ENCODE measurements at regions not wholly inside any gene's neighbourhood (a gene's known extent, or its start where the extent isn't known, plus 50 kb on each side); places are given as distances from the start of the nearest gene placed in this dataset.
"Not testable (repeated sequence)": the region's sequence is repeated elsewhere in the genome, so short reads cannot be mapped to it uniquely, and the experiment has no call there.

- Mint-ChIP-seq H3K4me1 (peaks cover 27% of the 10 kb centered on the region), H3K4me3 (no peak overlapping the region), H3K36me3 (ENCODE audit: low read depth) (no peaks in the 10 kb centered on the region), H3K27ac (no peak overlapping the region), H3K9me3 (peaks cover under 1% of the 10 kb centered on the region), H3K27me3 (ENCODE audit: low read depth, poor library complexity) (no peaks in the 10 kb centered on the region)
- TF ChIP-seq, protein P1, sequence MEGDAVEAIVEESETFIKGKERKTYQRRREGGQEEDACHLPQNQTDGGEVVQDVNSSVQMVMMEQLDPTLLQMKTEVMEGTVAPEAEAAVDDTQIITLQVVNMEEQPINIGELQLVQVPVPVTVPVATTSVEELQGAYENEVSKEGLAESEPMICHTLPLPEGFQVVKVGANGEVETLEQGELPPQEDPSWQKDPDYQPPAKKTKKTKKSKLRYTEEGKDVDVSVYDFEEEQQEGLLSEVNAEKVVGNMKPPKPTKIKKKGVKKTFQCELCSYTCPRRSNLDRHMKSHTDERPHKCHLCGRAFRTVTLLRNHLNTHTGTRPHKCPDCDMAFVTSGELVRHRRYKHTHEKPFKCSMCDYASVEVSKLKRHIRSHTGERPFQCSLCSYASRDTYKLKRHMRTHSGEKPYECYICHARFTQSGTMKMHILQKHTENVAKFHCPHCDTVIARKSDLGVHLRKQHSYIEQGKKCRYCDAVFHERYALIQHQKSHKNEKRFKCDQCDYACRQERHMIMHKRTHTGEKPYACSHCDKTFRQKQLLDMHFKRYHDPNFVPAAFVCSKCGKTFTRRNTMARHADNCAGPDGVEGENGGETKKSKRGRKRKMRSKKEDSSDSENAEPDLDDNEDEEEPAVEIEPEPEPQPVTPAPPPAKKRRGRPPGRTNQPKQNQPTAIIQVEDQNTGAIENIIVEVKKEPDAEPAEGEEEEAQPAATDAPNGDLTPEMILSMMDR (IDR thresholded peaks at IDR 0.05) = no peak
- no peak for DNase-seq
Measured at GRCh38 chr12:93093243-93093642, 164.1 kb upstream of the EEA1 start.

- H3K4me1 Mint-ChIP-seq = peaks cover 24% of the 10 kb centered on the region
- not testable (repeated sequence) for H3K27me3 Mint-ChIP-seq (ENCODE audit: low read depth, poor library complexity); H3K27ac Mint-ChIP-seq; DNase-seq; H3K9me3 Mint-ChIP-seq; H3K36me3 Mint-ChIP-seq (ENCODE audit: low read depth); H3K4me3 Mint-ChIP-seq
Measured at GRCh38 chr12:93094222-93094621, 165.1 kb upstream of the EEA1 start.

DNA sequence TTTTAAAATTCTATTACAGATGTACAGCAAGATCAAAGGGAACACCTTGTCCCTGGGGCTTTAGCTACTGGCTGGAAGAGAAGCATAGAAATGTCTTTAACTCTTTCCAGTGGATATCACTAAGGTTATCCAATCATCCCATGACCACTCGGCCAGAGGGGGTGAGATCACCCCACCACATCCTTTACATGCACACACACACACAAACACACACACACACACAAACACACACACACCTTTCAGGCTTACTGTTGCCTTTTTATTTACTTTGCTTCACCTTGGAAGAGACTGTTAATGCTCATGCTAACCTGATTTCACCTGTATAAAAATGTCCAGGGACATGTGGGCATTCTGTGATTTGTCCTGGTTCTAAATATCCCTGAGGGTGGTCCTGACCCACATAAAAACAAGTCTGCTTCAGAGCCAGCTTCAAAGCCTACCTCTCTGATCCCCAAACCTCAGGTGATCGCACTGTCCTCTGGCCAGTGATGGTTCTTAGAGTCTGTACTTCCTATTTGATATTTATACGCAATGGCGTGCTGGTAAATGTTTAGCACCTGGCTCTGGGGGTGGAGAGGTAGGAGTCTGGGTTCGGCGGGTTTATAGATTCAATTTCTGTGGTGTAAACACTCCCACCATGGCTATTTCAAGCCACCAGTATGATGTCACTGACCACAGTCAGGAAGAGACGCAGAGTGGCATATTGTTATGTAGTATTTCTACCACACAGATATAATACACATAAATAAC is 166.1 kb upstream of the EEA1 start:
- peak overlapping the region; percentile 89 for H3K27ac Mint-ChIP-seq
- TF ChIP-seq, protein P1 (IDR thresholded peaks at IDR 0.05) = no peak
- no peak overlapping the region for H3K4me3 Mint-ChIP-seq
- no peak for DNase-seq
- peaks cover 3% of the 10 kb centered on the region for H3K9me3 Mint-ChIP-seq
- no peaks in the 10 kb centered on the region for H3K36me3 Mint-ChIP-seq (ENCODE audit: low read depth)
- H3K27me3 Mint-ChIP-seq (ENCODE audit: low read depth, poor library complexity) = no peaks in the 10 kb centered on the region
- peaks cover 32% of the 10 kb centered on the region for H3K4me1 Mint-ChIP-seq

DNA sequence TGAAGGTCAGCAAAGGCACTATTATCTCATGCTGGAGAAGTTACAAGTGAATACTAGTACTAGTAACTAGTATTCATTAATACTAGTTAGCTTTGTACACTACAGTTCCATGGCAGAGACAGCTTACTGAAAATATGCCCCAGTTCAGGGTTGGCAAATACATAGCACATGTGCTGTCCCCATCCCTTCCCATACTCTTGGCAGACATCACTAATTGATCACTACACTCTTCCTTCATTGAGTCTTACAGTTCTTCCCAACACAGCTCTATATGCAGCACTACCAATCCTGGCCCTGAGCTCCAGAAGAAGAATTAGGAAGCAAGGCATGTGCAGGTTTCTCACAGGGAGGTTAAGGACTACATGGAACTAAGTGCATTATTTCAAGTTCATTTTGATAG is 168.3 kb upstream of the EEA1 start:
- H3K4me3 Mint-ChIP-seq = no peak overlapping the region
- H3K4me1 Mint-ChIP-seq = peaks cover 43% of the 10 kb centered on the region
- TF ChIP-seq, protein P1 (IDR thresholded peaks at IDR 0.05) = no peak
- H3K36me3 Mint-ChIP-seq (ENCODE audit: low read depth) = no peaks in the 10 kb centered on the region
- DNase-seq = no peak
- no peak overlapping the region for H3K27ac Mint-ChIP-seq
- peaks cover 3% of the 10 kb centered on the region for H3K9me3 Mint-ChIP-seq
- H3K27me3 Mint-ChIP-seq (ENCODE audit: low read depth, poor library complexity) = no peaks in the 10 kb centered on the region

DNA sequence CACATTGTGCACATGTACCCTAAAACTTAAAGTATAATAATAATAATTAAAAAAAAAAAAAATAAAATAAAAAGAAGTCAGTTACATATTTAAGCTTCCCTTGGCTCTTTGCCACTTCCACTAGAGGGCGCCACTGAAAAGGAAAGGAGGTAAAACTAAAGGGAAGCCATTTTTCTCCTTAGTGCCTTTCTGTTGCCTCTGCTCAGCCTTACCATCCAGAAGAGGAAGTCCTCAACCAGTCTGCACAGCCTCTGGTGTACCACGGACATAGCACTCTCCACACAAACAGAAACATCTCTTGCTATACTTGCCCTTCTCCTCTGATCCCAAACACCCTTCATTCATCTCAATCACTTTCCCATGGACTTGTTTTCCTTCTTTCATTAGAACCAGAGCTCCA is 169.0 kb upstream of the EEA1 start:
- Mint-ChIP-seq H3K27ac (no peak overlapping the region), H3K4me1 (peaks cover 42% of the 10 kb centered on the region), H3K27me3 (ENCODE audit: low read depth, poor library complexity) (no peaks in the 10 kb centered on the region), H3K4me3 (no peak overlapping the region), H3K9me3 (peaks cover 3% of the 10 kb centered on the region), H3K36me3 (ENCODE audit: low read depth) (no peaks in the 10 kb centered on the region)
- peak; percentile 23 for DNase-seq
- TF ChIP-seq, protein P1 (IDR thresholded peaks at IDR 0.05) = peak; percentile 49

DNA sequence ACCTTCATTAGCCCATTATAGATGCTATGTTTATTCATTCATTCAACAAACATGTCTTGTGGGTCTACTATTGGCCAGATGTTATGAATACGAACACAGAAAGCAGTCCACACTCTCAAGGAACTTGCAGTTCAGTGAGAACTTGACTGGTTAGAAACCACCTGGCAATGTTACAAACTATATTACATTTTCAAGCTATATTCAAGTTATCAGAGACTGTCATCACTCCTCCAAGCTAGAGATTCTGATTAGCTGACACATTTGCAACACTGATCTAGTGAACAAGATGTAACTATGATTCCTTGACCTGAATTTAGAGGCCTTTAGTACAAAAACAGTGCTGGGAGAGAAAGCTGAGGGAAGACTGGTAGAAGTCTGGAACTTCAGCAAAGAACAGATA is 170.7 kb upstream of the EEA1 start:
- peaks cover 43% of the 10 kb centered on the region for H3K4me1 Mint-ChIP-seq
- no peak overlapping the region for H3K4me3 Mint-ChIP-seq
- H3K36me3 Mint-ChIP-seq (ENCODE audit: low read depth) = no peaks in the 10 kb centered on the region
- H3K27ac Mint-ChIP-seq = no peak overlapping the region
- DNase-seq = no peak
- H3K9me3 Mint-ChIP-seq = peaks cover 3% of the 10 kb centered on the region
- no peaks in the 10 kb centered on the region for H3K27me3 Mint-ChIP-seq (ENCODE audit: low read depth, poor library complexity)
- TF ChIP-seq, protein P1 (IDR thresholded peaks at IDR 0.05) = no peak
